H1 (cell line): ENCODE measurements at regions not wholly inside any gene's neighbourhood (a gene's known extent, or its start where the extent isn't known, plus 50 kb on each side); places are given as distances from the start of the nearest gene placed in this dataset.

Experiments
- CTCF ChIA-PET: fragments of 300-600 bp; sonication (Branson Sonifier 250); formaldehyde crosslinking; loops from one replicate; lab custom pipeline; 2021; ENCODE audit not compliant: partially characterized antibody; lab: Charles Lee
- POLR2A ChIA-PET: fragments of 300-600 bp; sonication (Branson Sonifier 250); formaldehyde crosslinking; loops from one replicate; lab custom pipeline; 2021; ENCODE audit warnings: inconsistent platforms; ENCODE audit not compliant: partially characterized antibody; lab: Charles Lee
- DNase-seq, 2 experiments: peaks; one replicate each; pipeline versions ENCODE4 v3.0.0 to v3.0.0-alpha.2; 2010 to 2022; ENCODE audit warnings: low spot score in 2 of 2, low read depth in 1 of 2, mixed read lengths in 1 of 2
- FAIRE-seq: peaks from 2 replicates; lab custom pipeline; 2011; peaks lifted over from hg19 to GRCh38; lab: Jason Lieb, UNC
- H2AFZ ChIP-seq: 2 replicates; pipeline ENCODE4 v1.8.1; 2012; ENCODE audit warnings: low read length, inconsistent platforms
- H2AK5ac ChIP-seq: 2 replicates; pipeline ENCODE4 v1.6.1; 2013; ENCODE audit warnings: low read depth, low read length
- H2BK120ac ChIP-seq: replicated peaks from 2 replicates; pipeline ENCODE3; 2013; ENCODE audit warnings: low read depth, low read length, inconsistent platforms
- H2BK12ac ChIP-seq: 2 replicates; pipeline ENCODE4 v1.6.1; 2013; ENCODE audit warnings: low read depth, low read length
- H2BK15ac ChIP-seq: 2 replicates; pipeline ENCODE4 v1.6.1; 2013; ENCODE audit warnings: low read length
- H2BK20ac ChIP-seq: 2 replicates; pipeline ENCODE4 v1.6.1; 2013; ENCODE audit warnings: low read length
- H2BK5ac ChIP-seq: 2 replicates; pipeline ENCODE4 v1.6.1; 2013; ENCODE audit warnings: low read depth, low read length
- H3K14ac ChIP-seq: 2 replicates; pipeline ENCODE4 v1.6.1; 2013; ENCODE audit warnings: inconsistent platforms; ENCODE audit not compliant: insufficient read length
- H3K18ac ChIP-seq: 2 replicates; pipeline ENCODE4 v1.6.1; 2013; ENCODE audit warnings: low read length; ENCODE audit errors: extremely low read depth
- H3K23ac ChIP-seq: 2 replicates; pipeline ENCODE4 v1.6.1; 2013; ENCODE audit warnings: inconsistent platforms; ENCODE audit not compliant: insufficient read length
- H3K23me2 ChIP-seq: 2 replicates; pipeline ENCODE4 v1.6.1; 2013; ENCODE audit warnings: low read depth, low read length
- H3K27ac ChIP-seq: 2 replicates; pipeline ENCODE4 v1.6.1; 2011; ENCODE audit warnings: low read depth, low read length, inconsistent platforms
- H3K27me3 ChIP-seq, 4 experiments: replicated peaks in 1 of 4; 1 replicate in 1 of 4; 2 replicates in 3 of 4; pipeline versions ENCODE4 v1.6.1 to v1.8.1; 2011 to 2013; ENCODE audit warnings: low read length in 3 of 4, mild to moderate bottlenecking in 3 of 4, inconsistent platforms in 2 of 4, mixed read lengths in 2 of 4, moderate library complexity in 1 of 4; ENCODE audit not compliant: control insufficient read depth in 3 of 4, insufficient read depth in 3 of 4; ENCODE audit errors: extremely low read depth in 1 of 4
- H3K36me3 ChIP-seq, 4 experiments: 2 replicates each; pipeline versions ENCODE4 v1.6.1 to v1.8.1; 2011 to 2013; ENCODE audit warnings: mild to moderate bottlenecking in 4 of 4, low read length in 3 of 4, moderate library complexity in 2 of 4, control low read depth in 1 of 4, inconsistent platforms in 1 of 4; ENCODE audit not compliant: insufficient read depth in 4 of 4, control insufficient read depth in 2 of 4
- H3K4ac ChIP-seq: replicated peaks from 2 replicates; pipeline ENCODE3; 2013; ENCODE audit warnings: low read length, low read depth, mixed read lengths, inconsistent platforms; ENCODE audit not compliant: insufficient read length
- H3K4me1 ChIP-seq, 4 experiments: replicated peaks in 1 of 4; 1 replicate in 1 of 4; 2 replicates in 3 of 4; pipeline versions ENCODE4 v1.6.1 to v1.8.1; 2011 to 2013; ENCODE audit warnings: low read length in 3 of 4, inconsistent platforms in 2 of 4, mixed read lengths in 1 of 4; ENCODE audit not compliant: insufficient read depth in 4 of 4, control insufficient read depth in 3 of 4
- H3K4me2 ChIP-seq, 2 experiments: 2 replicates each; pipeline versions ENCODE4 v1.6.1 to v1.8.1; 2011 to 2013; ENCODE audit warnings: low read depth in 2 of 2, low read length in 2 of 2, control low read depth in 1 of 2, inconsistent platforms in 1 of 2, mild to moderate bottlenecking in 1 of 2; ENCODE audit not compliant: insufficient read depth in 1 of 2
- H3K4me3 ChIP-seq, 4 experiments: fragments of 200-600, 300-600 bp in 1 of 4; sonication (generic), shearing (Covaris generic), sonication (Bioruptor Twin) in 1 of 4; 2 replicates each; pipeline versions ENCODE4 v1.5.1 to v1.8.1; 2011 to 2016; ENCODE audit warnings: low read length in 4 of 4, low read depth in 3 of 4, control low read depth in 2 of 4, inconsistent platforms in 2 of 4, mild to moderate bottlenecking in 2 of 4, mixed read lengths in 1 of 4, moderate library complexity in 1 of 4; ENCODE audit not compliant: insufficient read depth in 2 of 4; ENCODE audit errors: extremely low read depth in 1 of 4
- H3K56ac ChIP-seq: replicated peaks from 2 replicates; pipeline ENCODE3; 2013; ENCODE audit warnings: low read depth, mild to moderate bottlenecking, mixed read lengths, low read length, inconsistent platforms; ENCODE audit not compliant: insufficient read length
- H3K79me1 ChIP-seq: 2 replicates; pipeline ENCODE4 v1.6.1; 2013; ENCODE audit warnings: low read depth, low read length, control low read depth
- H3K79me2 ChIP-seq, 2 experiments: 2 replicates each; pipeline versions ENCODE4 v1.6.1 to v1.8.1; 2012 to 2013; ENCODE audit warnings: low read length in 2 of 2, mild to moderate bottlenecking in 2 of 2, inconsistent platforms in 1 of 2; ENCODE audit not compliant: insufficient read depth in 2 of 2, control insufficient read depth in 1 of 2
- H3K9ac ChIP-seq, 4 experiments: replicated peaks in 1 of 4; 1 replicate in 1 of 4; 2 replicates in 3 of 4; pipeline versions ENCODE4 v1.6.1 to v1.8.1; 2011 to 2013; ENCODE audit warnings: low read depth in 3 of 4, low read length in 3 of 4, control low read depth in 2 of 4, mild to moderate bottlenecking in 2 of 4, moderate library complexity in 2 of 4, inconsistent platforms in 1 of 4; ENCODE audit errors: extremely low read depth in 1 of 4
- H3K9me3 ChIP-seq, 2 experiments: 2 replicates each; pipeline versions ENCODE4 v1.6.1 to v1.8.1; 2012 to 2013; ENCODE audit warnings: mild to moderate bottlenecking in 2 of 2, moderate library complexity in 2 of 2, control low read depth in 1 of 2, inconsistent platforms in 1 of 2, low read depth in 1 of 2, low read length in 1 of 2, mixed read lengths in 1 of 2; ENCODE audit not compliant: insufficient read depth in 2 of 2
- H4K20me1 ChIP-seq, 2 experiments: replicated peaks in 1 of 2; 2 replicates each; pipeline versions ENCODE3 to v1.8.1; 2011 to 2013; ENCODE audit warnings: inconsistent platforms in 2 of 2, low read length in 2 of 2, mild to moderate bottlenecking in 1 of 2; ENCODE audit not compliant: insufficient read depth in 2 of 2, control insufficient read depth in 1 of 2
- H4K5ac ChIP-seq: 2 replicates; pipeline ENCODE4 v1.6.1; 2013; ENCODE audit warnings: low read length, low read depth, mixed read lengths, inconsistent platforms; ENCODE audit not compliant: insufficient read length
- H4K8ac ChIP-seq: 2 replicates; pipeline ENCODE4 v1.8.0; 2013; ENCODE audit warnings: mild to moderate bottlenecking, moderate library complexity, low read length, inconsistent platforms; ENCODE audit not compliant: insufficient read depth; ENCODE audit errors: extremely low read depth
- H4K91ac ChIP-seq: replicated peaks from 2 replicates; pipeline ENCODE3; 2013; ENCODE audit warnings: low read length, mixed read lengths, inconsistent platforms; ENCODE audit not compliant: insufficient read length
- JUND ChIP-seq: IDR thresholded peaks from 2 replicates; pipeline ENCODE4 v1.6.1; 2011; ENCODE audit warnings: mild to moderate bottlenecking, improper control_type of control experiment, low read length
- MAFK ChIP-seq: IDR thresholded peaks from 2 replicates; pipeline ENCODE4 v1.6.1; 2012; ENCODE audit warnings: low read depth, mild to moderate bottlenecking, improper control_type of control experiment, low read length
- POLR2AphosphoS5 ChIP-seq: IDR thresholded peaks from 2 replicates; pipeline ENCODE4 v1.6.1; 2011; ENCODE audit warnings: low read depth, low read length
- SRF ChIP-seq: IDR thresholded peaks from 2 replicates; pipeline ENCODE4 v1.6.1; 2011; ENCODE audit warnings: mild to moderate bottlenecking, low read depth, low read length, moderate library complexity
- YY1 ChIP-seq: IDR thresholded peaks from 2 replicates; pipeline ENCODE4 v1.6.1; 2011; ENCODE audit warnings: low read depth, mild to moderate bottlenecking, low read length
- ZNF274 ChIP-seq: IDR thresholded peaks from 2 replicates; pipeline ENCODE4 v1.7.0; 2012; ENCODE audit warnings: low read length, borderline replicate concordance; ENCODE audit errors: extremely low read depth
- TF ChIP-seq, protein P1 (sequence below): IDR thresholded peaks from 2 replicates; pipeline ENCODE4 v1.6.1; 2012; ENCODE audit warnings: low read length, inconsistent platforms

DNA sequence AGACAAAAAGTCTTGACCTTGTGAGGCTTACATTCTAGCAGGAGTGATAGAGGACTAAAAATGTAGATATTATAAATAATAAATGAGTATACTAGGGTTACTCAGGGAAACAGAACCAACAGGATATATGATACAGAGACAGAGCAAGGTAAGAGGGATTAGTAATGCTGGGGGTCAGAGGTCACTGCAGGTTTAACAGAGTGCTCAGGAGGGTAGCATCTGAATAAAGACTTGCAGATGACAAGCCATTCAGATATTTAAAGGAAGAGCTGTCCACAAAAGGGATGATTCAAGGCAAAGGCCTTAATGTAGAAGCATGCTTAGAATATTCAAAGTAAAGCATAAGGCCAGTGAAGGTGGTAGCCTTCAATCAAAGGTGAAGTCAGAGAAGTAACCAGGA, 65.6 kb upstream of the SEMA6A start:
- no peak overlapping the region for H2BK15ac ChIP-seq
- H3K9ac ChIP-seq: no peak overlapping the region
- no peak overlapping the region for H3K4ac ChIP-seq
- H2BK5ac ChIP-seq: no peak overlapping the region
- H3K23me2 ChIP-seq: no peaks in the 10 kb centered on the region
- H3K14ac ChIP-seq: no peak overlapping the region
- H3K4me1 ChIP-seq: peaks cover 0 to 3% (median 0%) of the 10 kb centered on the region in 4 experiments; a peak in 1 of 7 replicates
- no peak overlapping the region for H4K5ac ChIP-seq
- no peak overlapping the region for H2AFZ ChIP-seq
- no peak overlapping the region for H4K91ac ChIP-seq
- no peak overlapping the region for H3K27ac ChIP-seq
- H3K23ac ChIP-seq: no peak overlapping the region
- no peaks in the 10 kb centered on the region for H3K27me3 ChIP-seq
- no peak overlapping the region for H2BK20ac ChIP-seq
- ChIA-PET CTCF (interaction anchor here (0.5 to 1.4 kb wide), 2 partner anchors 14 to 162 kb away, joined by 3 to 4 read pairs; no protein-coding TSS in a partner anchor), POLR2A (no interaction called here)
- H3K36me3 ChIP-seq: peaks cover 0 to 3% (median 0%) of the 10 kb centered on the region in 4 experiments; a peak in 1 of 8 replicates
- no peaks in the 10 kb centered on the region for H3K79me1 ChIP-seq
- no peak overlapping the region for H3K4me3 ChIP-seq
- no peak for DNase-seq
- H3K9me3 ChIP-seq: peaks cover 7 to 9% of the 10 kb centered on the region in 2 experiments; a peak in 3 of 4 replicates
- no peak overlapping the region for H4K8ac ChIP-seq
- H2AK5ac ChIP-seq: no peak overlapping the region
- H2BK120ac ChIP-seq: no peak overlapping the region
- H3K56ac ChIP-seq: no peak overlapping the region
- no peaks in the 10 kb centered on the region for H3K79me2 ChIP-seq
- H3K18ac ChIP-seq: no peak overlapping the region
- FAIRE-seq: no peak
- no peaks in the 10 kb centered on the region for H4K20me1 ChIP-seq
- H2BK12ac ChIP-seq: no peak overlapping the region
- H3K4me2 ChIP-seq: no peak overlapping the region
- TF ChIP-seq, protein P1, sequence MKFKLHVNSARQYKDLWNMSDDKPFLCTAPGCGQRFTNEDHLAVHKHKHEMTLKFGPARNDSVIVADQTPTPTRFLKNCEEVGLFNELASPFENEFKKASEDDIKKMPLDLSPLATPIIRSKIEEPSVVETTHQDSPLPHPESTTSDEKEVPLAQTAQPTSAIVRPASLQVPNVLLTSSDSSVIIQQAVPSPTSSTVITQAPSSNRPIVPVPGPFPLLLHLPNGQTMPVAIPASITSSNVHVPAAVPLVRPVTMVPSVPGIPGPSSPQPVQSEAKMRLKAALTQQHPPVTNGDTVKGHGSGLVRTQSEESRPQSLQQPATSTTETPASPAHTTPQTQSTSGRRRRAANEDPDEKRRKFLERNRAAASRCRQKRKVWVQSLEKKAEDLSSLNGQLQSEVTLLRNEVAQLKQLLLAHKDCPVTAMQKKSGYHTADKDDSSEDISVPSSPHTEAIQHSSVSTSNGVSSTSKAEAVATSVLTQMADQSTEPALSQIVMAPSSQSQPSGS: no peak
- TF ChIP-seq YY1 (no peak), POLR2AphosphoS5 (no peak), ZNF274 (no peak), SRF (no peak), JUND (no peak), MAFK (no peak)
